ENCODE measurements at regions not wholly inside any gene's neighbourhood (a gene's known extent, or its start where the extent isn't known, plus 50 kb on each side); places are given as distances from the start of the nearest gene placed in this dataset.

GRCh38 chr4:187826725-187827124 lies 168.8 kb upstream of the ZFP42 start:
- no peaks in the 10 kb centered on the region for H3K27me3 ChIP-seq (ENCODE audit: control insufficient read depth, insufficient read depth, low read length)
- ChIA-PET CTCF (interaction anchor here (1.1 kb wide), 1 partner anchor 219 kb away, joined by 3 read pairs; no protein-coding TSS in a partner anchor), POLR2A (no interaction called here)
- no peak for TF ChIP-seq CTCF (IDR thresholded peaks at IDR 0.05; ENCODE audit: insufficient read depth, low read depth, low read length)
- no peak overlapping the region for H3K4me3 ChIP-seq (ENCODE audit: low read depth, low read length)
- DNase-seq (ENCODE audit: low read depth) = no peak
- H3K36me3 ChIP-seq (ENCODE audit: control insufficient read depth, insufficient read depth, low read length) = no peaks in the 10 kb centered on the region

GRCh38 chr4:187827631-187828030 lies 167.9 kb upstream of the ZFP42 start:
- TF ChIP-seq CTCF (IDR thresholded peaks at IDR 0.05; ENCODE audit: insufficient read depth, low read depth, low read length) = no peak
- ChIA-PET CTCF (no interaction called here), POLR2A (no interaction called here)
- Histone ChIP-seq H3K27me3 (ENCODE audit: control insufficient read depth, insufficient read depth, low read length) (no peaks in the 10 kb centered on the region), H3K36me3 (ENCODE audit: control insufficient read depth, insufficient read depth, low read length) (no peaks in the 10 kb centered on the region), H3K4me3 (ENCODE audit: low read depth, low read length) (no peak overlapping the region)
- DNase-seq (ENCODE audit: low read depth) = no peak

GRCh38 chr4:187839765-187840164 lies 155.8 kb upstream of the ZFP42 start:
- Histone ChIP-seq H3K4me3 (ENCODE audit: low read depth, low read length) (no peak overlapping the region), H3K27me3 (ENCODE audit: control insufficient read depth, insufficient read depth, low read length) (no peaks in the 10 kb centered on the region), H3K36me3 (ENCODE audit: control insufficient read depth, insufficient read depth, low read length) (no peaks in the 10 kb centered on the region)
- POLR2A ChIA-PET = no interaction called here
- no peak for TF ChIP-seq CTCF (IDR thresholded peaks at IDR 0.05; ENCODE audit: insufficient read depth, low read depth, low read length)
- no peak for DNase-seq (ENCODE audit: low read depth)
- CTCF ChIA-PET = no interaction called here

- Histone ChIP-seq H3K36me3 (ENCODE audit: control insufficient read depth, insufficient read depth, low read length) (no peaks in the 10 kb centered on the region), H3K27me3 (ENCODE audit: control insufficient read depth, insufficient read depth, low read length) (no peaks in the 10 kb centered on the region), H3K4me3 (ENCODE audit: low read depth, low read length) (no peak overlapping the region)
- ChIA-PET CTCF (no interaction called here), POLR2A (no interaction called here)
- no peak for TF ChIP-seq CTCF (IDR thresholded peaks at IDR 0.05; ENCODE audit: insufficient read depth, low read depth, low read length)
- no peak for DNase-seq (ENCODE audit: low read depth)
Observed at GRCh38 chr4:187840814-187841213, 154.8 kb upstream of the ZFP42 start.

- ChIA-PET POLR2A (no interaction called here), CTCF (no interaction called here)
- no peaks in the 10 kb centered on the region for H3K27me3 ChIP-seq (ENCODE audit: control insufficient read depth, insufficient read depth, low read length)
- TF ChIP-seq CTCF (IDR thresholded peaks at IDR 0.05; ENCODE audit: insufficient read depth, low read depth, low read length) = no peak
- no peak for DNase-seq (ENCODE audit: low read depth)
- H3K4me3 ChIP-seq (ENCODE audit: low read depth, low read length) = no peak overlapping the region
- no peaks in the 10 kb centered on the region for H3K36me3 ChIP-seq (ENCODE audit: control insufficient read depth, insufficient read depth, low read length)
Observed at GRCh38 chr4:187849556-187850225, 145.9 kb upstream of the ZFP42 start.

Data from BJ (cell line).